ENCODE measurements at regions not wholly inside any gene's neighbourhood (a gene's known extent, or its start where the extent isn't known, plus 50 kb on each side); places are given as distances from the start of the nearest gene placed in this dataset.
"Not testable (repeated sequence)": the region's sequence is repeated elsewhere in the genome, so short reads cannot be mapped to it uniquely, and the experiment has no call there.

GRCh38 chr20:52049001-52049731 lies 142.4 kb downstream of the ZFP64 start:
- DNase-seq, result no peak

GRCh38 chr20:52047811-52048764 lies 143.5 kb downstream of the ZFP64 start:
- DNase-seq, result no peak

- no peak for DNase-seq
Measured at GRCh38 chr20:52041966-52042365, 149.6 kb downstream of the ZFP64 start.

- no peak for DNase-seq
Measured at GRCh38 chr20:52039790-52040189, 151.8 kb downstream of the ZFP64 start.

GRCh38 chr20:52038632-52039031 lies 152.9 kb downstream of the ZFP64 start:
- DNase-seq, result not testable (repeated sequence)

GRCh38 chr20:52037370-52037769 lies 154.2 kb downstream of the ZFP64 start:
- DNase-seq, result no peak

GRCh38 chr20:52035977-52036376 lies 155.6 kb downstream of the ZFP64 start:
- DNase-seq, result no peak

- no peak for DNase-seq
Measured at GRCh38 chr20:52035498-52035897, 156.1 kb downstream of the ZFP64 start.

- DNase-seq, result no peak
Measured at GRCh38 chr20:52034581-52034980, 157.0 kb downstream of the ZFP64 start.

- no peak for DNase-seq
Measured at GRCh38 chr20:52033313-52033712, 158.3 kb downstream of the ZFP64 start.

GRCh38 chr20:52032304-52032683 lies 159.3 kb downstream of the ZFP64 start:
- not testable (repeated sequence) for DNase-seq

- no peak for DNase-seq
Measured at GRCh38 chr20:52031563-52032303, 159.8 kb downstream of the ZFP64 start.

GRCh38 chr20:52031206-52031562 lies 160.4 kb downstream of the ZFP64 start:
- DNase-seq, result no peak

GRCh38 chr20:52029129-52029528 lies 162.4 kb downstream of the ZFP64 start:
- not testable (repeated sequence) for DNase-seq

- no peak for DNase-seq
Measured at GRCh38 chr20:52025938-52026337, 165.6 kb downstream of the ZFP64 start.

GRCh38 chr20:52019313-52019712 lies 172.3 kb downstream of the ZFP64 start:
- DNase-seq, result no peak

- DNase-seq, result no peak
Measured at GRCh38 chr20:52017669-52018317, 173.8 kb downstream of the ZFP64 start.

- no peak for DNase-seq
Measured at GRCh38 chr20:52016022-52016421, 175.6 kb downstream of the ZFP64 start.

GRCh38 chr20:52015155-52015554 lies 176.4 kb downstream of the ZFP64 start:
- no peak for DNase-seq

GRCh38 chr20:52012079-52012478 lies 179.5 kb downstream of the ZFP64 start:
- DNase-seq, result no peak

- no peak for DNase-seq
Measured at GRCh38 chr20:52011093-52011492, 180.5 kb downstream of the ZFP64 start.

GRCh38 chr20:52010541-52010940 lies 181.0 kb downstream of the ZFP64 start:
- DNase-seq, result no peak

- DNase-seq, result no peak
Measured at GRCh38 chr20:52008874-52009273, 182.7 kb downstream of the ZFP64 start.
